NCI-H460 (cell line): ENCODE measurements at regions not wholly inside any gene's neighbourhood (a gene's known extent, or its start where the extent isn't known, plus 50 kb on each side); places are given as distances from the start of the nearest gene placed in this dataset.

Experiments used
- DNase-seq: peaks from one replicate; pipeline ENCODE4 v3.0.0-alpha.2; 2016; ENCODE audit warnings: low read depth; ENCODE audit errors: extremely low read depth

- no peak for DNase-seq
These were observed 969.7 kb downstream of the DCDC2C start for GRCh38 chr2:4673025-4673489.

- DNase-seq = no peak
These were observed 970.6 kb downstream of the DCDC2C start for GRCh38 chr2:4674007-4674406.

GRCh38 chr2:4675295-4675694 is 971.9 kb downstream of the DCDC2C start:
- DNase-seq = no peak

- no peak for DNase-seq
These were observed 975.6 kb downstream of the DCDC2C start for GRCh38 chr2:4678927-4679326.

- no peak for DNase-seq
These were observed 976.0 kb downstream of the DCDC2C start for GRCh38 chr2:4679391-4679790.

- DNase-seq = no peak
These were observed 981.5 kb downstream of the DCDC2C start for GRCh38 chr2:4684921-4685320.

- DNase-seq = no peak
These were observed 987.5 kb downstream of the DCDC2C start for GRCh38 chr2:4690913-4691312.

GRCh38 chr2:4693266-4693665 is 989.9 kb downstream of the DCDC2C start:
- no peak for DNase-seq

- DNase-seq = no peak
These were observed 992.0 kb downstream of the DCDC2C start for GRCh38 chr2:4695281-4695861.

GRCh38 chr2:4715065-4715464 is 977.1 kb upstream of the SOX11 start:
- DNase-seq = peak; percentile 9

GRCh38 chr2:4718777-4719176 is 973.4 kb upstream of the SOX11 start:
- DNase-seq = no peak

- DNase-seq = no peak
These were observed 966.6 kb upstream of the SOX11 start for GRCh38 chr2:4725618-4726017.

GRCh38 chr2:4732560-4732959 is 959.6 kb upstream of the SOX11 start:
- no peak for DNase-seq

GRCh38 chr2:4745056-4745991 is 946.9 kb upstream of the SOX11 start:
- DNase-seq = no peak

- no peak for DNase-seq
These were observed 938.5 kb upstream of the SOX11 start for GRCh38 chr2:4753721-4754120.

- peak; percentile 51 for DNase-seq
These were observed 929.2 kb upstream of the SOX11 start for GRCh38 chr2:4762951-4763376.

- no peak for DNase-seq
These were observed 926.2 kb upstream of the SOX11 start for GRCh38 chr2:4765787-4766530.

GRCh38 chr2:4775668-4776067 is 916.5 kb upstream of the SOX11 start:
- DNase-seq = no peak

- DNase-seq = peak; percentile 5
These were observed 911.5 kb upstream of the SOX11 start for GRCh38 chr2:4780679-4781078.

- DNase-seq = no peak
These were observed 909.5 kb upstream of the SOX11 start for GRCh38 chr2:4782647-4783046.

- no peak for DNase-seq
These were observed 900.7 kb upstream of the SOX11 start for GRCh38 chr2:4791488-4791887.
